BJ (cell line): ENCODE measurements at regions not wholly inside any gene's neighbourhood (a gene's known extent, or its start where the extent isn't known, plus 50 kb on each side); places are given as distances from the start of the nearest gene placed in this dataset.

Experiments used
- CTCF ChIA-PET: fragments of 350-600 bp; formaldehyde crosslinking; extraction: SDS; loops from one replicate; lab custom pipeline; 2021; ENCODE audit warnings: antibody characterized with exemption, inconsistent platforms; lab: Yijun Ruan, JAX
- POLR2A ChIA-PET: fragments of 300-600 bp; sonication (Branson Sonifier 250); formaldehyde crosslinking; extraction: SDS; loops from one replicate; lab custom pipeline; 2021; ENCODE audit warnings: antibody characterized with exemption; lab: Charles Lee
- DNase-seq: peaks from one replicate; pipeline ENCODE4 v3.0.0-alpha.2; 2011; ENCODE audit warnings: low read depth
- H3K27me3 ChIP-seq: 2 replicates; pipeline ENCODE4 v1.6.0; 2011; ENCODE audit warnings: low read length; ENCODE audit not compliant: control insufficient read depth, insufficient read depth
- H3K36me3 ChIP-seq: 2 replicates; pipeline ENCODE4 v1.5.1; 2011; ENCODE audit warnings: low read length; ENCODE audit not compliant: control insufficient read depth, insufficient read depth
- H3K4me3 ChIP-seq: 2 replicates; pipeline ENCODE4 v1.5.1; 2011; ENCODE audit warnings: low read depth, mild to moderate bottlenecking, control low read depth, low read length
- CTCF ChIP-seq: IDR thresholded peaks from 2 replicates; pipeline ENCODE4 v1.5.1; 2011; ENCODE audit warnings: low read depth, mild to moderate bottlenecking, control low read depth, inconsistent platforms, low read length, moderate library complexity; ENCODE audit not compliant: insufficient read depth

GRCh38 chr17:53668854-53669253 is 153.9 kb upstream of the KIF2B start:
- no peak for TF ChIP-seq CTCF
- Histone ChIP-seq H3K36me3 (no peaks in the 10 kb centered on the region), H3K4me3 (no peak overlapping the region), H3K27me3 (no peaks in the 10 kb centered on the region)
- ChIA-PET POLR2A (no interaction called here), CTCF (no interaction called here)
- no peak for DNase-seq

DNA sequence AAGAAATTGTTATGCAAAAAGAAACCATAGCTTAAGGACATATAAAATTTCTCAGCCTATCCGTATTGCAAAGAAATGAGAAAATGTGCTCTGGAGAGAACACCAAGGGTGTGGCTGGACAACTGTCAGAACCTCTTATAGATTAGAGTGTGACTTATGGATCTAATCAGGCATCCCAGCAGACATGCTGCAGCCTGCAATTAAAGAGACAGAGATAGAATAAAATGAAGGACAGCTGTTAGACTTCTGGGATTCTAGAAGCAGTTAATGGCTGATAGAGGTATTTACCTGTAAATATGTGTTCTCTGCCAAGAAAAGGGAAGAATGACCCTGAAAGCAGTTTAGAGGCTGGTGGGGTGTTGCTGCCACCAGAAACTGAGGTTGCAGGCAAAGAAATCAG is 160.1 kb upstream of the KIF2B start:
- no peak for DNase-seq
- TF ChIP-seq CTCF, result no peak
- POLR2A ChIA-PET, result no interaction called here
- CTCF ChIA-PET, result no interaction called here
- Histone ChIP-seq H3K27me3 (no peaks in the 10 kb centered on the region), H3K4me3 (no peak overlapping the region), H3K36me3 (no peaks in the 10 kb centered on the region)

- no peaks in the 10 kb centered on the region for H3K27me3 ChIP-seq
- TF ChIP-seq CTCF, result no peak
- DNase-seq, result no peak
- ChIA-PET POLR2A (no interaction called here), CTCF (no interaction called here)
- H3K36me3 ChIP-seq, result no peaks in the 10 kb centered on the region
- H3K4me3 ChIP-seq, result no peak overlapping the region
Observed at GRCh38 chr17:53659181-53659580, 163.5 kb upstream of the KIF2B start.

DNA sequence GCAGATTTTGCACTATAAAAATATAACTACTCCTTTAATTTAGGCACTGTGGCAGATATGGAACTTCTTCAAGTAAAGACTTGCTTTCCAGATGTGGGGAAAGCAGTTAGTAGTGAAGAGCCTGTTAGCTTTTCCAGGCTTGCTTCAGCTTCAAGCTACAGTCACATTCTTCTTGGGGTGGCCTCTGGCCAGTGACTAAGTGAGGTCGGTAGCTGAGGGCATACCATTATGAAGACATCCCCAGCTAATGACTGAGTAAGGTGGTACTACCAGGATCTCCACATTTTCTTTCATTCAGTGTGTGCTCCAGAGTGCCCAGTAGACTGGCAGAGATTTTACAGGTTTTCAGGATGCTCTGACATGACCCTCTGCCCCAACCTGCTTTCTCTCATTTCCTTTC is 167.1 kb upstream of the KIF2B start:
- POLR2A ChIA-PET, result no interaction called here
- DNase-seq, result no peak

GRCh38 chr17:53649201-53649600 is 173.5 kb upstream of the KIF2B start:
- no peak for DNase-seq
- TF ChIP-seq CTCF, result no peak
- ChIA-PET POLR2A (no interaction called here), CTCF (no interaction called here)
- H3K27me3 ChIP-seq, result no peaks in the 10 kb centered on the region
- no peak overlapping the region for H3K4me3 ChIP-seq
- H3K36me3 ChIP-seq, result no peaks in the 10 kb centered on the region

More for the DNA sequence above, 167.1 kb upstream of the KIF2B start:
- Histone ChIP-seq H3K27me3 (no peaks in the 10 kb centered on the region), H3K36me3 (no peaks in the 10 kb centered on the region), H3K4me3 (no peak overlapping the region)
- no peak for TF ChIP-seq CTCF
- CTCF ChIA-PET, result interaction anchor here (0.7 to 1.0 kb wide), 2 partner anchors 10 to 20 kb away, joined by 3 to 4 read pairs; no protein-coding TSS in a partner anchor
